Neural progenitor cell (in vitro differentiated cells): ENCODE measurements at regions not wholly inside any gene's neighbourhood (a gene's known extent, or its start where the extent isn't known, plus 50 kb on each side); places are given as distances from the start of the nearest gene placed in this dataset.

Source experiments
- CTCF ChIP-seq: fragments of 200-600 bp; sonication (generic); IDR thresholded peaks from 2 replicates; pipeline ENCODE4 v1.5.1; 2017; ENCODE audit warnings: antibody characterized with exemption, mild to moderate bottlenecking
- EZH2phosphoT487 ChIP-seq: fragments of 200-600 bp; sonication (generic); IDR thresholded peaks from 2 replicates; pipeline ENCODE4 v1.6.1; 2017; ENCODE audit warnings: antibody characterized with exemption

GRCh38 chr9:119898316-119898715 lies 529.1 kb upstream of the BRINP1 start:
- TF ChIP-seq CTCF (no peak), EZH2phosphoT487 (no peak)
